T47D (cell line): ENCODE measurements at regions not wholly inside any gene's neighbourhood (a gene's known extent, or its start where the extent isn't known, plus 50 kb on each side); places are given as distances from the start of the nearest gene placed in this dataset.

Experiments used
- DNase-seq, 2 experiments: peaks; one replicate each; pipeline versions ENCODE4 v3.0.0 to v3.0.0-alpha.2; 2011 to 2012; ENCODE audit warnings: low read depth in 1 of 2, low spot score in 1 of 2
- JUND ChIP-seq: IDR thresholded peaks from 2 replicates; pipeline ENCODE4 v1.6.1; 2012; ENCODE audit warnings: low read depth
- in situ Hi-C: cut with HindIII; loops from 2 replicates; pipeline ENCODE4 v1.10.0; 2016; ENCODE audit warnings: low sequenced_read_pairs, low pct_unique_long_range_greater_than_20kb

DNA sequence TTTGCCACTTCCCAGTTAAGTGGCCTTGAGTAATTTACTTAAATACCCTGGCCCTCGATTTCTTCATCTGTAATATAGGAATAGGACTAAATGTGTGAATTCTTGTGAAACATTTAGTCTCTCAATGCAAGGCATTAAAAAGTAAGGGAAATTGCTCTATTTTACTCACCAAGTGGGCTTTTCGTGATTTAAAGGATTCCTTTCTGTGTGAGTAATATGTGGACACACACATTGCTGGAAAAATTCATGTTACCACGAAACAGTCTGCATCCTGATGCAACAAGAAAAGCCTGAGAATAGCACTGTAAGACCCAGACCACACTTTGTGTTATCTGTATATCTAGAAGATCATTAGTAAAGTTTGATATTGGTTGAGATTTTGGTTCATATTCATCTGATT, 1243.0 kb upstream of the CDH9 start:
- no peak for DNase-seq
- in situ Hi-C loops = no loop called here
- no peak for TF ChIP-seq JUND

DNA sequence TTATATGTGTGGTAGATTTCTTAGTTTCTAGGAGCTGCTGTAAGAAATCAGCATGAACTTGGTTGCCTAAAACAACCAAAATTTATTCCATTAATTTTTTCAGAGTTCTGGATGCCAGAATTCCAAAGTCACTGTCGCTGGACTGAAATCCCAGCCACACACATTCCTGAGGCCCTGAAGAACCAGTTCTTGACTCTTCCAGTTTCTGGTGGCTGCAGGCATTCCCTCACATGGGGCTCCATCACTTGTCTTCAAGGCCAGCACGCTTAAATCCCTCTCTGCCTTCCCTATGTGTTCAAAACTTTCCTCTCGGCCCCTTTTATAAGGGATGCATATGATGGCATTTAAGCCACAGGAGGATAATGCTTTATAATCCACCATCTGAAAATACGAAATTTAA, 1237.5 kb upstream of the CDH9 start:
- DNase-seq = peak in 1 of 2 experiments; percentile 81
- in situ Hi-C loops = no loop called here
- TF ChIP-seq JUND = no peak

DNA sequence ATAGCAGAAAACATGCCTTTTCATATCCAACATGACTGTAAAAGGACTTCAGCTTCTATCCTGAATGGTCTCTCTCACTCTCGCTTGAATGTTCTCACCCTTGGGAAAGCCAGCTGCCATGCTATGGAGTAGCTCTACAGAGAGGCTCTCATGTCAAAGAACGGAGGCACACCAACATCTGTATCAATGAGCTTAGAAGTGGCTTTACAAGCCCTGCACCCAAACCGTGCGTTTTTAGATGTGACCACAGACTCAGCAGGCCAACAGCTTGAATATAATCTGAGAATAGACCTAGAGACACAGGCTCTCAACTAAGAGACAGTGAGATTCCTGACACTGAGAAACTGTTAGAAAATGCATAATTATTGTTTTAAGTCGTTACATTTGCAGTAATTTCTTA, 1231.6 kb upstream of the CDH9 start:
- no peak for DNase-seq
- in situ Hi-C loops = no loop called here
- no peak for TF ChIP-seq JUND

DNA sequence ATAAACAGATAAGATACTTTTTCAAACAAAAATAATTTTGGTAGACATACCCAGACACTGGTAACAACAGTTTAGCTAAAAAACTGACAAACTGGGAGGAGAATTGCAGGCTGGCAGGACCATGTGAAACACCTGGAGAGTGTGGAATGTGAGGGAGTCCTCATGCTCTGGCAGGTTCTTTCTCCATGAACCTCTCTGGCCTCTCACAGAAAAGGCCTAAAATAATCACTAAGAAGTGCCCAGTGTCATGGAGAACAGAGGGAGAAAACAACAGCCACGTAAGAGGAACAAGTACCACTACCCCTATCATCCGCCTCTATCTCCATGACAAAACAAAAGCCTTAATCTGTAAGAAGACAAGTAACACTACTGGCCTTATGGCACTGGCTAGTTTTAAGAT, 1227.5 kb upstream of the CDH9 start:
- in situ Hi-C loops = no loop called here
- no peak for DNase-seq
- no peak for TF ChIP-seq JUND

DNA sequence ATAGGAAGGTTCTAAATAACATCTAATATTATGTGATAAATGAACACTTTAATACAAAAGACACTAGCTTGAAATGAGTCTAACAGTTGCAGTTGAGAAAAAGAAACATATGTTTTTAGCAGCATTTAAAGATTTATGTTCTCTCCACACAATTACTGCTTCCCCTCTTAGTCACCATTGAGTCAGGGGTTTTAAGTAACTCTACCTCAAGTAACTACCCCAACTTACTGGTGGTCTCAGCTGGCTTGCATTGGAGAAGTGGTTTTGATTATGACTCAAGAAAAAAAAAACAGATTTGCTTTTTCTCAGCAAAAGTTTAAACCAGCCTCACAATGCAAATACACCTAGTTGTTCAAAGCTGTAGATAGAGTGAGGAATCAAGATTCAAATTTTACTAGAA, 1216.5 kb upstream of the CDH9 start:
- TF ChIP-seq JUND = no peak
- no peak for DNase-seq
- in situ Hi-C loops = no loop called here

DNA sequence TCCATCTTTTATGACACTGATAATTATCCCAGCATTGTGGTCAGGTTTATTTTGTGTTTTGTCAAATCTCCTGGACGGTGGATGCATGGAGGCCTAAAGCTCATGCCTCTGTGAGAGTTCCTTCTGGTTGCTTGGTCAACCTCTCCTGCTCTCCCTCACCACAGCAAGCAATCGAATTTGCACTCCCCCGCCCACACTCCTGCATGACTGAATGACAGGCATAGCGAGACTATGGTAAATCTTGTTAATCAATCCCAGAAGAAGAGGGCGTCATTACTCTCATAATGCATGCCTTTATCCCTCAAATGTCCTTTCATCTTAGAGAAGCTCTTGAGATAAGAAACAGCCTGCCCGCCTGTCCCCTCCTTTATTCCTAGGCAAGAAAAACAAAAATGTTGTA, 1215.0 kb upstream of the CDH9 start:
- no peak for TF ChIP-seq JUND
- no peak for DNase-seq
- in situ Hi-C loops = no loop called here

DNA sequence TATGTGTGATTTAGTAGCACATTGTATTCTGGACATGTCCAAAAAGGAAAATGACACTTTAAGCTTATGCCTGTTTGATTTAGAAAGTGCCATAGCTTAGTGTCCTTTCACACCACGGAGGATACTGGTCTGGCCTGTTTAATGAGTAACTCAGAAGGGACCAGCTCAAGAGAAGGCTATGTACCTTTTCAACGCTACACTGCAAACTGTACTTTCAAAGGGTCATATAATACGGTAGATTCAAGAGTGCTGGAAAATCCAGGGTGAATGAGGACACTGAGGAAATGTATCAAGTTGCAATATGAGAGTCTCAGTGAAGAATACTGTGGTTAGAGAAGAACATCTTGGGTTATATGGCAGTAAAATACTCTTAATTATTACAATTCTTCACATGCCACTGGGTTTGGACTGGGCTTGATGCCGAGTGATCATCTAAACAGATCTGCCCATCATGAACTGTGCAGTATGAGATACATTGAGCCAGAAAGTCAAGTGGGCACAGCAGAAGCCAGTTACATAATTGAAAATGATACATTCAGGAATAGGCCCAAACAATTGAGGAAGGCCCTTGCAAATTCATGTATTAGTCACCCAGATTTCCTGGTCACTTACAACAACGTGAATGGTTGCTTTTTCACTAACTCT, 1211.5 kb upstream of the CDH9 start:
- no peak for DNase-seq
- in situ Hi-C loops = no loop called here
- no peak for TF ChIP-seq JUND

DNA sequence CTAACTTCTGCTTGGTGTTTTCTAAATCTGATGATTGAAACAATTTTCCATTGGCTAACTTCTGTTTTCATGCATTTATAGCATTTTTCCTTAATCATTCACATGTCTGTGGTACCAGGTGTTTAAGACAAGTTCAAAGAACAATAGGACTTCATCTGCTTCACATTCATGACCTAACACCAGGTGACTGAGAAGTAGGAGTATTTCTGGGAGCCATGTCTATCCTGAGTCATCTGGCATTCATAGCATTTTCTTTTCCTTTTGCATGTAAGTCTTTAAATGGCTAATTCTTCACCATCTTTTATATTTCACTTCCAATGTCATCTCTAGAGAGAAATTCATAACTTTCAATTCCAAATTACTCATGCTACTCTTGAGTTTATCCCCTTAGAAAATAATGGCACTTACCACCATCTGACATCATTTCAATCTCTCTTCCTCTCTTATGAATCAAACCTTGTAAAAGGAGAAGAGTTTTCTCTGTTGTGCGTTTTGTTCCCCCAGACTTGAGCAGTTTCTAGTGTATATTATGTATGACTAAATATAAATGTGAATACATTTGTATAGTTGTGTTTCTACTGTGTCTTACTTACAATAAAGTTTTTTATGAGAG, 1196.1 kb upstream of the CDH9 start:
- DNase-seq = no peak
- in situ Hi-C loops = no loop called here
- TF ChIP-seq JUND = no peak

DNA sequence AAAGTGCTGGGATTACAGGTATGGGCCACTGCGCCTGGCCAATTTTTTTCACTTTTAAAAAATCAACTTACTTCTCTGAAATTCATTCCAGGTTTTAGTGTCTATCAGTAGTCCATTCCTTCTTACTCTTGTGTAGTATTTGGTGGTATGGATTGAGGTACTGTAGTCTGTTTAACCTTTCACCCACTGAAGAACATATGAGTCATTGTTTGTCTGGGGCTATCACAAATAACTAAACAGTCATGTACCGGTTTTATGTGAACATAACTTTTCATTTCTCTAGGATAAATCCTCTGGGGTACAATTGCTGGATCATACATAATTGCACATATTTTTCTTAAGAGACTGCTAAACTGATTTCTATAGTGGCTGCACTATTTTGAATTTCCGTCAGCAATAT, 1188.0 kb upstream of the CDH9 start:
- in situ Hi-C loops = no loop called here

DNA sequence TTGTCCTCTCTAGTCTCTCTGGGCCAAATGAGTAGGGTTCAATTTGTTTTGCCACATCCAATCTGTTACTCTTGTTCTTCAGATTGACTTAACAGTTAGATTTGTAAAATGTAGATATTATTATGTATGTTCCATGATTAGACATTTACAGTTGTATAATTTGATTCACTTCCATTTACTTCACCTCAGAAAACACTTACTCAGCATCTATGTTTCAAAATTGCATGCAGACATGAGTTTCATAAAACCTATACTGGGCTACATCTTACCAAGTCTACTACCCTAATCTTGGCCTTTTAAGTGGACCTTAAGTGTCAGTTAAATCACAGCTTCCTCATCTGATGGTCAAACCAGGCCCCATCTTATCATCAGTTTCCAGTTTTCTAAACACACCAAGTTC, 1181.2 kb upstream of the CDH9 start:
- in situ Hi-C loops = no loop called here

More for the DNA sequence above, 1188.0 kb upstream of the CDH9 start:
- no peak for TF ChIP-seq JUND
- no peak for DNase-seq

DNA sequence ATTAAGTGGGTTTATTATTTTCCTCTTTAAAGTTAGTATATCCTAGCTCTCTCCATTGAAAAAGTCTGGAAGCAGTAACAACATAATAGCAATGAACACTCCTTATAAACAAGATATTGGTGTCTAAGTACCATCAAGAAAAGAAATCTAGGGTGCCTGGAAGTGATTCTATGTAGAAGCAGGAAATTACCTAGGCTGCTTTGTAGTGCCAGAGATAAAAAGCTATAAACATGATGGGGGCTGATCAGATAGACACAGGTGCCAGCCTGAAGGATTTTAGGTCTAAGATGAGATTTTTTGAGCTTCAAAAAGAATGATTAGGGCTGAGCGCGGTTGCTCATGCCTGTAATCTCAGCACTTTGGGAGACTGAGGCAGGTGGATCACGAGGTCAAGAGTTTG, 1179.3 kb upstream of the CDH9 start:
- DNase-seq = no peak
- in situ Hi-C loops = no loop called here
- no peak for TF ChIP-seq JUND

More for the DNA sequence above, 1181.2 kb upstream of the CDH9 start:
- TF ChIP-seq JUND = no peak
- no peak for DNase-seq

DNA sequence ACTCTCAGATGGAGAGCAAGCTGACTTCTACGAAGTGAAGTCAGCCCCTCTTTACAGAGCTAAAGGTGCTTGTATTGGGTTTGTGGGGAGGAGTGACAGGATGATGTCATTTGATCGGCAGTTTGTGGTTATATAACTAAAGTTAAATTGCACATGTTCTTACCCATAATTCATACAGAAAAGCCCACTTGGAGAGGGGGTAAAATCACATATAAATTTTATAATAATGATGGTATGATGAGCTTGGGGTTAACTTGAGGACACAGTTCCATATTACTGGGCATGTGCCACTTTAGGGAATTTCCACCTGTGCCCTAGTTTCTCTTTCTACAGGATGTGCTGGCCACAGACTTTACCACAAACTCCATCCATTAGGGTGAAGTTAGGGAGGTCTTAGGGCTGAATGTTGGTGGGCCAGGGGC, 1178.6 kb upstream of the CDH9 start:
- no peak for DNase-seq
- no peak for TF ChIP-seq JUND
- in situ Hi-C loops = no loop called here

DNA sequence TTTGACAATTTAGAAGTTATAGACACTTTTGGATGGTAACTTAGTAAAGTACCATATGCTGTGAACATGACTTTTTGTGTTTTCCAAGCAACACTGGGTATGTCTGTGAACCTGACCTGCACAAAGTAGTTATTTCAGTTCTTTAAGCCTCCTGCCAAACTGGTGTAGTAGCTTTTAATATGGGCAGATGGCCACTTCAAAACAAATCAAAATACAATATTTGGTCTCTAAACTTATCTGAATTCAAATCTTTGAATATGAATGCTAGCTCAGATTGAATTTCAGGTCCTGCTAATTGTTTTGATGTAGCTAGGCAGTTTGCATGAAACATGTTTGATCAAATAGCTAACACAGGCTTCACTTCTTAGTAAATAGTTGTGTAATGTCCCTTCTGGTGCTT, 1176.7 kb upstream of the CDH9 start:
- DNase-seq = peak in 1 of 2 experiments; percentile 68
- TF ChIP-seq JUND = no peak
- in situ Hi-C loops = no loop called here

DNA sequence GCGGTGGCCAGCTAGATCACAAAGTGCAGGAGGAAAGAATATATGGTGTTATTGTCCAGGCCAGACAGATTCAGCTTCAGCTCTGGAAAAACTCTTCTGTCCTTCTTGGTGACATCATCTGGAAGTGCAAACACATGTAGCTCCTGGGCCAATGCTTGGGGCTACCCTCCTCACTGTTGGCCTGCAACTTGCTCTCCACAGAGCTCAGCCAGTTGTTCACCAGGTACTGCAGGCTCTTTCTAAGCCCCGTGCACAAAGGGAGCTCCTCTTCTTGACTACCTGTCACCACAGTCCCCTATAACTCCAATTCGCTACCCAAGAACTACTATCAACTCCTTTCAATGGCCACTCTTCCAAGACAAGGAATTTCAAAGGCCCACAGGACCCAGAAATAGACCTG, 1175.9 kb upstream of the CDH9 start:
- TF ChIP-seq JUND = no peak
- DNase-seq = no peak
- in situ Hi-C loops = no loop called here
